Osteoblast (primary cell): ENCODE measurements at regions not wholly inside any gene's neighbourhood (a gene's known extent, or its start where the extent isn't known, plus 50 kb on each side); places are given as distances from the start of the nearest gene placed in this dataset.

Source experiments
- DNase-seq: peaks from one replicate; pipeline ENCODE4 v3.0.0; 2011; ENCODE audit warnings: low spot score, mixed read lengths; ENCODE audit not compliant: insufficient read length; ENCODE audit errors: missing footprints
- H2AFZ ChIP-seq: 2 replicates; pipeline ENCODE4 v1.6.0; 2011; ENCODE audit warnings: mild to moderate bottlenecking, low read length
- H3K27ac ChIP-seq: 2 replicates; pipeline ENCODE4 v1.5.1; 2011; ENCODE audit warnings: mild to moderate bottlenecking, low read depth, low read length, moderate library complexity
- H3K27me3 ChIP-seq: 2 replicates; pipeline ENCODE4 v1.6.0; 2012; ENCODE audit warnings: mild to moderate bottlenecking, control low read depth, inconsistent platforms, low read length, moderate library complexity; ENCODE audit not compliant: insufficient read depth
- H3K36me3 ChIP-seq: 2 replicates; pipeline ENCODE4 v1.5.1; 2011; ENCODE audit warnings: mild to moderate bottlenecking, low read length, control low read depth, moderate library complexity; ENCODE audit not compliant: insufficient read depth
- H3K4me1 ChIP-seq: 2 replicates; pipeline ENCODE4 v1.5.1; 2011; ENCODE audit warnings: mild to moderate bottlenecking, low read length, control low read depth, moderate library complexity; ENCODE audit not compliant: insufficient read depth
- H3K4me2 ChIP-seq: 2 replicates; pipeline ENCODE4 v1.6.0; 2011; ENCODE audit warnings: mild to moderate bottlenecking, low read length; ENCODE audit not compliant: insufficient read depth
- H3K4me3 ChIP-seq: fragments of 200-600 bp; sonication (generic); 3 replicates; pipeline ENCODE4 v1.5.1; 2012; ENCODE audit warnings: mild to moderate bottlenecking, low read length, inconsistent platforms; ENCODE audit not compliant: insufficient read depth
- H3K79me2 ChIP-seq: 2 replicates; pipeline ENCODE4 v1.6.0; 2012; ENCODE audit warnings: mild to moderate bottlenecking, low read length, control low read depth, inconsistent platforms; ENCODE audit not compliant: insufficient read depth
- H3K9me3 ChIP-seq: 2 replicates; pipeline ENCODE4 v1.5.1; 2011; ENCODE audit warnings: low read depth, low read length, control low read depth
- H4K20me1 ChIP-seq: 2 replicates; pipeline ENCODE4 v1.6.0; 2012; ENCODE audit warnings: mild to moderate bottlenecking, low read length, control low read depth; ENCODE audit not compliant: insufficient read depth
- CTCF ChIP-seq: IDR thresholded peaks from 2 replicates; pipeline ENCODE4 v1.5.1; 2011; ENCODE audit warnings: mild to moderate bottlenecking, low read depth, low read length, moderate library complexity; ENCODE audit errors: extremely low read depth

- Histone ChIP-seq H3K79me2 (no peaks in the 10 kb centered on the region), H3K27me3 (no peaks in the 10 kb centered on the region), H4K20me1 (no peaks in the 10 kb centered on the region), H3K4me3 (no peak overlapping the region), H3K4me1 (no peaks in the 10 kb centered on the region), H2AFZ (no peak overlapping the region), H3K36me3 (no peaks in the 10 kb centered on the region), H3K27ac (no peak overlapping the region), H3K4me2 (no peak overlapping the region), H3K9me3 (no peaks in the 10 kb centered on the region)
- DNase-seq, result no peak
- no peak for TF ChIP-seq CTCF
Measured at GRCh38 chr10:84945791-84946190, 617.4 kb downstream of the CCSER2 start.

- TF ChIP-seq CTCF, result no peak
- no peak overlapping the region for H3K4me2 ChIP-seq
- H3K9me3 ChIP-seq, result no peaks in the 10 kb centered on the region
- no peak overlapping the region for H2AFZ ChIP-seq
- no peaks in the 10 kb centered on the region for H4K20me1 ChIP-seq
- H3K27ac ChIP-seq, result no peak overlapping the region
- H3K4me3 ChIP-seq, result no peak overlapping the region
- H3K36me3 ChIP-seq, result no peaks in the 10 kb centered on the region
- no peaks in the 10 kb centered on the region for H3K4me1 ChIP-seq
- DNase-seq, result no peak
- no peaks in the 10 kb centered on the region for H3K27me3 ChIP-seq
- no peaks in the 10 kb centered on the region for H3K79me2 ChIP-seq
Measured at GRCh38 chr10:84946904-84947303, 618.5 kb downstream of the CCSER2 start.

- H3K79me2 ChIP-seq, result no peaks in the 10 kb centered on the region
- H3K4me3 ChIP-seq, result no peak overlapping the region
- no peak overlapping the region for H3K27ac ChIP-seq
- H3K27me3 ChIP-seq, result no peaks in the 10 kb centered on the region
- DNase-seq, result no peak
- H2AFZ ChIP-seq, result no peak overlapping the region
- H3K9me3 ChIP-seq, result no peaks in the 10 kb centered on the region
- H4K20me1 ChIP-seq, result no peaks in the 10 kb centered on the region
- no peaks in the 10 kb centered on the region for H3K36me3 ChIP-seq
- no peaks in the 10 kb centered on the region for H3K4me1 ChIP-seq
- H3K4me2 ChIP-seq, result no peak overlapping the region
- TF ChIP-seq CTCF, result no peak
Measured at GRCh38 chr10:84948644-84949043, 620.3 kb downstream of the CCSER2 start.

- no peaks in the 10 kb centered on the region for H3K79me2 ChIP-seq
- no peaks in the 10 kb centered on the region for H3K27me3 ChIP-seq
- H3K4me2 ChIP-seq, result no peak overlapping the region
- H3K27ac ChIP-seq, result no peak overlapping the region
- no peaks in the 10 kb centered on the region for H3K9me3 ChIP-seq
- TF ChIP-seq CTCF, result no peak
- no peaks in the 10 kb centered on the region for H3K36me3 ChIP-seq
- no peak for DNase-seq
- H2AFZ ChIP-seq, result no peak overlapping the region
- no peaks in the 10 kb centered on the region for H3K4me1 ChIP-seq
- no peaks in the 10 kb centered on the region for H4K20me1 ChIP-seq
- no peak overlapping the region for H3K4me3 ChIP-seq
Measured at GRCh38 chr10:84951616-84952015, 623.2 kb downstream of the CCSER2 start.
